PC-9 (cell line): ENCODE measurements at regions not wholly inside any gene's neighbourhood (a gene's known extent, or its start where the extent isn't known, plus 50 kb on each side); places are given as distances from the start of the nearest gene placed in this dataset.

ENCODE experiments used
- BruUV-seq: library from RNA; stranded (reverse); fragments of 400-500 nt; replicated peaks from 2 replicates; lab custom pipeline; 2021; lab: Mats Ljungman, UMichigan
- CTCF ChIA-PET: fragments of 300-600 bp; sonication (Branson Sonifier 250); formaldehyde crosslinking; loops from one replicate; lab custom pipeline; 2022; ENCODE audit warnings: antibody characterized with exemption; lab: Charles Lee
- POLR2A ChIA-PET: fragments of 300-600 bp; sonication (Branson Sonifier 250); formaldehyde crosslinking; loops from one replicate; lab custom pipeline; 2022; ENCODE audit warnings: antibody characterized with exemption; ENCODE audit not compliant: unreplicated experiment; lab: Charles Lee
- DNase-seq, 2 experiments: peaks; one replicate each; pipeline versions ENCODE4 v3.0.0 to v3.0.0-alpha.2; 2015 to 2022; ENCODE audit warnings: mixed read lengths in 1 of 2
- H2AFZ ChIP-seq: fragments of 200-600 bp; sonication (generic); 2 replicates; pipeline ENCODE4 v1.8.1; 2017; ENCODE audit warnings: antibody characterized with exemption
- H3F3A ChIP-seq: fragments of 200-600 bp; sonication (generic); 2 replicates; pipeline ENCODE4 v1.8.1; 2017; ENCODE audit warnings: antibody characterized with exemption, mild to moderate bottlenecking, low read depth; ENCODE audit not compliant: insufficient read depth
- H3K27ac ChIP-seq: fragments of 200-600 bp; sonication (generic); 2 replicates; pipeline ENCODE4 v1.6.1; 2016; ENCODE audit warnings: mixed run types
- H3K27me3 ChIP-seq: fragments of 200-600 bp; sonication (generic); 2 replicates; pipeline ENCODE4 v1.6.1; 2016; ENCODE audit warnings: low read depth, mixed run types; ENCODE audit not compliant: insufficient read depth
- H3K36me3 ChIP-seq: fragments of 200-600 bp; sonication (generic); 2 replicates; pipeline ENCODE4 v1.6.1; 2016; ENCODE audit warnings: low read depth, mixed run types
- H3K4me1 ChIP-seq: fragments of 200-600 bp; sonication (generic); replicated peaks from 2 replicates; pipeline ENCODE4 v1.6.1; 2016; ENCODE audit warnings: mixed run types; ENCODE audit not compliant: insufficient read depth
- H3K4me2 ChIP-seq: fragments of 200-600 bp; sonication (generic); 2 replicates; pipeline ENCODE4 v1.6.1; 2017; ENCODE audit warnings: mixed run types
- H3K4me3 ChIP-seq: fragments of 200-600 bp; sonication (generic); 2 replicates; pipeline ENCODE4 v1.6.1; 2016; ENCODE audit warnings: mixed run types
- H3K79me2 ChIP-seq: fragments of 200-600 bp; sonication (generic); 2 replicates; pipeline ENCODE4 v1.6.1; 2017; ENCODE audit warnings: low read depth, mixed run types
- H3K9me2 ChIP-seq: fragments of 200-600 bp; sonication (generic); 2 replicates; pipeline ENCODE4 v1.8.1; 2017; ENCODE audit warnings: mild to moderate bottlenecking; ENCODE audit not compliant: insufficient read depth
- H3K9me3 ChIP-seq: fragments of 200-600 bp; sonication (generic); 2 replicates; pipeline ENCODE4 v1.8.1; 2016; ENCODE audit warnings: low read depth; ENCODE audit not compliant: insufficient read depth
- H4K20me1 ChIP-seq: fragments of 200-600 bp; sonication (generic); 2 replicates; pipeline ENCODE4 v1.8.1; 2017; ENCODE audit not compliant: insufficient read depth
- EZH2 ChIP-seq: fragments of 200-600 bp; sonication (generic); IDR thresholded peaks from 2 replicates; pipeline ENCODE4 v1.8.0; 2017; ENCODE audit warnings: antibody characterized with exemption, low read depth
- intact Hi-C: fragments of 100-400 bp; cut with micrococcal nuclease; formaldehyde crosslinking; loops from one replicate; pipeline ENCODE4 v1.10.0; 2022; ENCODE audit not compliant: unreplicated experiment
- TF ChIP-seq, protein P1 (sequence below): fragments of 200-600 bp; sonication (generic); conservative IDR thresholded peaks from 2 replicates; pipeline ENCODE4 v1.6.1; 2017; ENCODE audit warnings: mixed run types, antibody characterized with exemption, mild to moderate bottlenecking, moderate library complexity

DNA sequence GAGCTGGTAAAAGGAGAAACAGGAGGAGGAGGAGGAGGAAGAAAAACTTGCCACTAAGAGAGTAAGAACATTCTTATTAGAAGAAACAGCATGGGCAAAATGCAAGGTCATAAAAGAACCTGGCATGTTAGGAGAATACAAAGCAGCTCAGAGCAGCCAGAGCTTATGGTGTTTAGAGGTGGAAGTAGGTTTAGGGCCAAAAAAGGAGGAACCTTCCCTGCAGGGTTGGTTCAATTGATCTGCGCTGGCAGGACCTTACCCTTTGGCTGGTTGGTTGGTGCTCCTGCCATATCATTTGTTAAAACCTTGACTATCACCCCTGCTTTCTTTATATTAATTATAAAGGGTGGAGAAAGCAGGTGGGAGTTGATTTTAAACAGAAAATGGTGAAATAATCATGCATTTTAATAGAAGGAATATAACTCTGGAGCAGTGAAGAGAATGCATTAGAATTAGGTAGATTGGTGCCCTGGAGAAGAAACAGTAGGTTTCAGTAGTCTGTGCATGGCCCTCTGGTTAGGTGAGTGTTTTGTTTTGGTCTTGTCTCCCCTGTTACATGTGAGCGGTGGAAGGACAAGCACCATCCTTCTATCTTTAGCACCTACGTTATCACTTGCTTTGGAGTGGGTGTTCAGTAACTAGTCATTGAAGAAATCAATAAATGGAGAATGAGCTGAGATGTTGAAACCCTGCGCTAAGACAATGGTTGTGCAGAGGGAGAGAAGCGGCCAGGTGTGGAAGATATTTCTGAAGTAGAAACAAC, 110.4 kb upstream of the NGF start:
- no peak for DNase-seq
- H3K9me3 ChIP-seq = no peaks in the 10 kb centered on the region; the same call in 1 of the 2 replicates
- H2AFZ ChIP-seq = no peak overlapping the region
- ChIA-PET POLR2A (interaction anchor here (0.5 to 0.6 kb wide), 2 partner anchors 20 to 258 kb away, joined by 3 to 4 read pairs; no protein-coding TSS in a partner anchor), CTCF (interaction anchor here (0.7 to 0.8 kb wide), 3 partner anchors 9 to 173 kb away, joined by 3 to 4 read pairs (median 3); no protein-coding TSS in a partner anchor)
- no peaks in the 10 kb centered on the region for H3K36me3 ChIP-seq
- peak overlapping the region; percentile 17 for H3K27ac ChIP-seq
- TF ChIP-seq, protein P1, sequence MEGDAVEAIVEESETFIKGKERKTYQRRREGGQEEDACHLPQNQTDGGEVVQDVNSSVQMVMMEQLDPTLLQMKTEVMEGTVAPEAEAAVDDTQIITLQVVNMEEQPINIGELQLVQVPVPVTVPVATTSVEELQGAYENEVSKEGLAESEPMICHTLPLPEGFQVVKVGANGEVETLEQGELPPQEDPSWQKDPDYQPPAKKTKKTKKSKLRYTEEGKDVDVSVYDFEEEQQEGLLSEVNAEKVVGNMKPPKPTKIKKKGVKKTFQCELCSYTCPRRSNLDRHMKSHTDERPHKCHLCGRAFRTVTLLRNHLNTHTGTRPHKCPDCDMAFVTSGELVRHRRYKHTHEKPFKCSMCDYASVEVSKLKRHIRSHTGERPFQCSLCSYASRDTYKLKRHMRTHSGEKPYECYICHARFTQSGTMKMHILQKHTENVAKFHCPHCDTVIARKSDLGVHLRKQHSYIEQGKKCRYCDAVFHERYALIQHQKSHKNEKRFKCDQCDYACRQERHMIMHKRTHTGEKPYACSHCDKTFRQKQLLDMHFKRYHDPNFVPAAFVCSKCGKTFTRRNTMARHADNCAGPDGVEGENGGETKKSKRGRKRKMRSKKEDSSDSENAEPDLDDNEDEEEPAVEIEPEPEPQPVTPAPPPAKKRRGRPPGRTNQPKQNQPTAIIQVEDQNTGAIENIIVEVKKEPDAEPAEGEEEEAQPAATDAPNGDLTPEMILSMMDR = no peak
- TF ChIP-seq EZH2 = no peak
- H3K27me3 ChIP-seq = no peaks in the 10 kb centered on the region
- no peaks in the 10 kb centered on the region for H3K9me2 ChIP-seq
- H3K4me3 ChIP-seq = no peak overlapping the region
- intact Hi-C loops = no loop called here
- BruUV-seq = no TSS peak
- H3F3A ChIP-seq = peaks cover 11% of the 10 kb centered on the region; the same call in 1 of the 2 replicates
- no peaks in the 10 kb centered on the region for H3K79me2 ChIP-seq
- peak overlapping the region; percentile 35 for H3K4me2 ChIP-seq
- H4K20me1 ChIP-seq = no peaks in the 10 kb centered on the region
- H3K4me1 ChIP-seq = peaks cover 20% of the 10 kb centered on the region

DNA sequence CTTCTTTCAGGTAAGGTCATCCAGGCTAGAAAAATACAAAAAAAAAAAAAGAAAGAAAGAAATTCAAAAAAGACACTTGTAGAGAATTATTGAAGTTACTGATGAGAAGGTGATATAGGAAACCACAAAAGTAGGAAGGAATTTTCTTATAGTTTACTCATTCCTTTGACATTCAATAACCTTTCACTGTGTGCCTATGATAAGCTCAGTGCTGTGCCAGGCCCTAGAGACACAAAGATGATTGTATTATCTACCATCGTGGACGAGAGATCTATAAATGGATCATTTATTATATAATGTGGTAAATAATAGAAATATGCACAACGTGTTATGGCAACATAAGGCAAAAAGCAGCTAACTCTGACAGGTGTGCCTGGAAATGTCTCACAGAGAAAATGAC, 109.6 kb upstream of the NGF start:
- no peak for TF ChIP-seq EZH2
- TF ChIP-seq, protein P1 = no peak
- H3K4me1 ChIP-seq = peaks cover 20% of the 10 kb centered on the region
- no peaks in the 10 kb centered on the region for H3K27me3 ChIP-seq
- H3K4me3 ChIP-seq = no peak overlapping the region
- no peaks in the 10 kb centered on the region for H3K36me3 ChIP-seq
- H3K27ac ChIP-seq = peak overlapping the region; percentile 17
- H3K4me2 ChIP-seq = peak overlapping the region; percentile 35
- POLR2A ChIA-PET = interaction anchor here (0.5 to 0.7 kb wide), 4 partner anchors 20 to 306 kb away, joined by 3 to 5 read pairs (median 4); no protein-coding TSS in a partner anchor
- no TSS peak for BruUV-seq
- intact Hi-C loops = loop anchor here (2.0 kb wide), 1 partner anchor 69 kb away; no protein-coding TSS in a partner anchor
- no peaks in the 10 kb centered on the region; the same call in 1 of the 2 replicates for H3K9me3 ChIP-seq
- H3K79me2 ChIP-seq = no peaks in the 10 kb centered on the region
- no peak overlapping the region for H2AFZ ChIP-seq
- CTCF ChIA-PET = interaction anchor here (0.7 to 0.8 kb wide), 3 partner anchors 9 to 172 kb away, joined by 3 to 4 read pairs (median 3); no protein-coding TSS in a partner anchor
- peak in 1 of 2 experiments; percentile 77 for DNase-seq
- H3K9me2 ChIP-seq = no peaks in the 10 kb centered on the region
- peaks cover 11% of the 10 kb centered on the region; the same call in 1 of the 2 replicates for H3F3A ChIP-seq
- no peaks in the 10 kb centered on the region for H4K20me1 ChIP-seq

DNA sequence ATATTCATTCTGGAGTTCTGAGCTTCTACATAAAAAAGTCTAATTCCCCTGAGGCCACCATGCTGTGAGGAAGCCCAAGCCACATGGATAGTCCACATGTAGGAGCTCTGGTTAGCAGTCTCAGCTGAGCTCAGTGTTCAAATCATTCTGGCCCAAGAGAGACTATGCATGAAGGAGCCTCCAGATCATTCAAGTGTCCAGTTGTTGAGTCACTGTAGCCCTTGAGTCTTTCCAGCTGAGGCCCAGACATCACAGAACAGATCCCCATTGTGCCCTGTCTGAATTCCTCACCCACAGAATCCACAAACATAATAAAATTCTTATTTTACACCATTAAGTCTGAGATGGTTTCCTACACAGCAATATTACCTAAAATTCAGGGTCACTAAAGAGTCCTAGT, 107.0 kb upstream of the NGF start:
- BruUV-seq = no TSS peak
- peaks cover 11% of the 10 kb centered on the region; the same call in 1 of the 2 replicates for H3F3A ChIP-seq
- peaks cover 20% of the 10 kb centered on the region for H3K4me1 ChIP-seq
- H3K9me2 ChIP-seq = no peaks in the 10 kb centered on the region
- no peak overlapping the region for H3K4me2 ChIP-seq
- H3K4me3 ChIP-seq = no peak overlapping the region
- no peaks in the 10 kb centered on the region for H3K79me2 ChIP-seq
- intact Hi-C loops = no loop called here
- no peak for DNase-seq
- no peak for TF ChIP-seq EZH2
- TF ChIP-seq, protein P1 = no peak
- H3K36me3 ChIP-seq = no peaks in the 10 kb centered on the region
- H2AFZ ChIP-seq = no peak overlapping the region
- no peak overlapping the region for H3K27ac ChIP-seq
- H3K27me3 ChIP-seq = no peaks in the 10 kb centered on the region
- POLR2A ChIA-PET = no interaction called here
- H3K9me3 ChIP-seq = no peaks in the 10 kb centered on the region
- H4K20me1 ChIP-seq = no peaks in the 10 kb centered on the region
- CTCF ChIA-PET = interaction anchor here (0.7 kb wide), 1 partner anchor 18 kb away, joined by 4 read pairs; no protein-coding TSS in a partner anchor
